ENCODE measurements at regions not wholly inside any gene's neighbourhood (a gene's known extent, or its start where the extent isn't known, plus 50 kb on each side); places are given as distances from the start of the nearest gene placed in this dataset.

DNA sequence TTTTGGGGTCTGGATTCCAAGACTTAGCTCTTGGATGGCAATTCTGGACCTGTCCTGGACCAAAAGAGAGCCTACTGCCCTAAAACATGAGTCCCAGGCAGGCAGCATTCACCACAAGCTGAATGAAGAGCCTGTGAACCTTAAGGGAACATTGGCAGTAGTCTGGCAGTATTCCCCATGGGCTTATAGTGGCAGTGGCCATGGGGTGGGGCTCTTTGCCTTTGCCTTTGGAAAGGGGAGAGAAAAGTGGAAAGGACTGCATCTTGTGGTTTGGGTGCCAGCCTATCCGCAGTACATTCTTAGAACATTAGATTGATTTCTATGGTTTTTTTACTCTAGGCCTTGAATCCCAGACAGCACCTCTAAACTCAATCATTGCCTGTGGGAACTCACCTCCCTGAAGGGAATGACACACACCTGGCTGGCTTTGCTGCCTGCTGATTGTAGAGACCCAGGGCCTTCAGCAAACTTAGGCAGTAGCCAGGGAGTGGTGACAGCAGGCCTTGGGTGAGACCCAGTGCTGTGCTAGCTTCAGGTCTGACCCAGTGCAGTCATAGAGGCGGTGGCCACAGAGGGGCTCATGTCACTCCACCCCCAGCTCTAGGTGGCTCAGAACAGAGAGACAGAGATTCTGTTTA lies 216.3 kb downstream of the CETN3 start:
- no peak for DNase-seq (ENCODE audit: low read depth)

DNA sequence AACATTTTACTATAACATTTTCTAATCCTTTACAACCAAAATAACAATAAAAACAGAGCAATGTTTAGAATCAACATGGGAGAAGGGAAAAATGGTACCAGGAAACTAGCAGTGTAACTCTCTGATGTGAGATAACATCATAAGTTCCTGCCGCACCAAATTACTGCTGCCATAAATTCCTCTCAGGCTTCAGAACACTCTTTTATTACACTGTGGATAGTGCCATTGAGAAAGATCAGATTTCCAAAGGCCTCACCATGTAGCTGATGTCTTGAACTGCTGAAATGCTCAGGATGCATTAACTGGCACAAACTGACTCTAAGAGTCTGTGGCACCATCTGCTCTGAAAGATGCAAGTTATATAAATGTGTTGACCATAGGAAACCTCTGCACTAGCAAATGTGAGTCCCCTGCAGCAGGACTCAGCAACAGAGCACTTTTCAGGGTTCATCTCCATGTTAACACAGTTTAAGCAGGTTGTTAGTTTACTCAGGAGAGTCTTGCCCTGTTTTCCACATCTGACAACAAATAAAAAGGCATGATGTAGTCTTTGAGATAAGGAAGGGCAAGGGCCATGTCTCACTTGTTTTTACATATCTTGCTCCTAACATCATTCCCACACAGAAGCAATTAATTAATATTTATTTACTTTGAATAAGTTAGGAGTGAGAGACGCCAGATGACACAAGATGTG lies 218.1 kb downstream of the CETN3 start:
- DNase-seq (ENCODE audit: low read depth), result no peak

DNA sequence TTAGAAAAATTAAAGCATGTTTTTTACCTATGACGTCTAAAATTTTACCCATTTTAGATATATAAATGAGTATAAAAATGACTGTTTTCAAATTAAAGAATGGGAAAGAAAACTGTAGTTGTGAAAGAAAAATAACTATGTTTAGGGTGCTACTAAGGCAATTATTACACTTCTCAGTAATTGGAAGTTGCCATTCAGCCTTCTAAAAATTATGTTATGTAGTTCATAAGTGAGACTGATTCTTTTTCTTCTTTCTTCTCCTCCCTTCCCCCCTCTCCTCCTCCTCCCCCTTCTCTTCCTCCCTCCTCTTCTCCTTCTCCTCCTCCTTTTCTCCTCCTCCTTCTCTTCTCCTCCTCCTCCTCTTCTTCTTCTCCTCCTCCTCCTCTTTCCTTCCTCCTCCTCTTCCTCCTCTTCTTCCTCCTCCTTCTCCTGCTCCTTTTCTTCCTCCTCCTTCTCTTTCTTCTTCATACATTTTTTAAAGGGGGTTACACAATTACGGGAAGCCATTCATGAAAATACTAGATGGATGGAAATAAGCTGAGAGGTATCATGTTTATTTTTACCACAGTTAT lies 223.6 kb downstream of the CETN3 start:
- no peak for DNase-seq (ENCODE audit: low read depth)

DNA sequence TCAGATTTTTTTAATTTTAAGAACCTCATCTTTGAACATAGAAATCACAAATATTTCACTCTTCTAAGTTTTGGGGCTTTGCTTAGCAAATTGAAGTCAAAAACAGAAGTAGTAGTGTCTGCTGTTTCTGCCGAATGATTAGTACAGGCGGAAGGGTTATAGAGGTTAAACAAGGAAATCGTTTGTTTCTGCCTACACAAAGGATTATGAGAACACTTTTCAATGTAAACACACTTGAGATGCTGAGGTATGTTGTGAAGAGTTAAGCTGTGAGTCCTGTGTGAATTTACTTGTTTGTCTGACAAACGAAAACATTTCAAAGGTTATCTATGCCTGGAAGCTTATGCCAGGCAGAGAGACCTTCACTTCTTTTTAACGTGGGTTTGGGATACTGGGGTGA lies 224.8 kb downstream of the CETN3 start:
- DNase-seq (ENCODE audit: low read depth), result no peak

DNA sequence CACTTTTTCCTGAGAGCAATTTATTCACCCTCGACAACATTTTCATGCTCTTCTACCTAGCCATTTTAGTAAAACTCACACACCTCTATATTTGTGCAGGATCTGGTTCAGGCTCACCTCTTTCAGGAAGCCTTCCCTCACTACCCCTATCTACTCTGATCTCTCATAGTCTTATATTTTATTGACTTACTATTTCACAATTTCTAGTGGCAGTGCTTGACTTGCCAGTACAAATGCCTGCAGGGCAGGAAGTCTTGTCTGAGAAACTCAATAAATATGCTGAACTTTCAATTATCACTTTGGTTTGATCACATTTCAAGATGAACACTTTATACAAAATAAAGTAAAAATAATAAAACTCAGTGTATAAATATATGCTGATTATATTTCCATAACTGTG lies 226.8 kb downstream of the CETN3 start:
- DNase-seq (ENCODE audit: low read depth), result no peak

DNA sequence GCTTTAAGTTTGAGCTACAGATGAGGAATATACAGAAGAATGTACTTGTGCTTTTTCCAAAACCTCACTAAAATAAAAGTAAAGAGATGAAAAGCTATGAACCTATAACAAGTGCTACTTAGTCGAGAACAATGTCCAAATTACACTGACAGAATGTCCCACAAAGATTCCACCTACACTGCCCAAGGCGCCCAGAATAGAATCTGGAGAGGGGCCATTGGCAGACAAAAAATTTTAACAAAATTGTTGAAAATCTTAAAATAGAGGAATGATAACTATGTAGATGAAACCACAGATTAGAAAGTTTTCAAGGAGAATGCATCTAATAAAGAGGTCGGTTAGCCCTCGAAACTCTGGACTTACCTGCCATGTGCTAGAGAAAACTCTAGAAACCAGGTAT lies 235.3 kb downstream of the CETN3 start:
- DNase-seq (ENCODE audit: low read depth), result no peak

DNA sequence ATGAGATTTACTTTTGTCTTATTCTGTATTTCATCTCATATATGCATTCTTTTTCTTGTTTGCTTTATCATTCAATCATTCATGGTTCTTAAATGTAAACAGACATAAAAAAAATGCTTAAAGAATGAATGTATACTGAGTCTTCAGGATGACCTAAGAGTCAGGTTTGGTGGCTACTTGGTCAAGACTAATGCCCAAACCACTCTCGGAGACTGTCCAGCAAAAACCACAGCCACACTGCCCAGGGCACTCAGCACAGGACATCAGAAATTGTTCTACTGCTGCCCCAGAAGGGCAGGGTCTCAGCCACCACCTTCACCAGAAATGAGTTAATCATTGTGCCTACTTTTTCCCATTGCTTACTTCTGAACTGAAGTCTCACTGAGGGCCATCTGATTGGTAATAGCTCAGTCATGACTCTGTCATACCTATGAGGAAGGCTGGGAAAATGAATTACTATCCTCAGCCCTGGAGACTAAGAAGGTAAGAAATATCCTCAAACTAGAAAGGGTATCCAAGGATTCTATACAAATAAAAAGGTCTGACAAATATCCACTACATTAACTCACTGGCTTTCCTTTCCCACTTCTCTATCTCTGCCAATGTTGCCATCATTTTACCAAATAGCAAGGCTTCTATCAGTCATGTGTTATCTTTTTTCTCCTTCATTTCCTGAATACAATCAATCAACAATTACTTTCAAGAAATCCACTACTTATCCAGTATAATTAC lies 236.1 kb downstream of the CETN3 start:
- DNase-seq (ENCODE audit: low read depth), result no peak

DNA sequence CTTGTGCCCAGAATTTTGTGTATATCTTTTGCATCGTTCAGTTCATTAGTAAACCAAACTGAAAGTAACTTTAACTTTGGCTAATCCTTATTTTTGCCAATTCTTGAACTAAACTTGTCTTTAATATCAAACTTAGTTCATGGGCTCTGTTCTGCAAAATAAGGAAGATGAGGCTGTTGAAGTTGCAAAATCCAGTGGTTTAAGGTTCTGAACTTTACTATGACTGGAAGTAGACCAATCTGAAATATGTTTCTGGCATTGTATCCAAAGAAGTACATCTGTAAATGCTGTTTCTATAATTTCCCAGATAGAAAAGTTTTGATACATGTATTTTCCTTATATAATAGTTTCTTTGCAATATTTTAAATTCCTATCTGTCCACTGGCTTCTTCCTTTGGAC lies 238.1 kb downstream of the CETN3 start:
- DNase-seq (ENCODE audit: low read depth), result no peak

DNA sequence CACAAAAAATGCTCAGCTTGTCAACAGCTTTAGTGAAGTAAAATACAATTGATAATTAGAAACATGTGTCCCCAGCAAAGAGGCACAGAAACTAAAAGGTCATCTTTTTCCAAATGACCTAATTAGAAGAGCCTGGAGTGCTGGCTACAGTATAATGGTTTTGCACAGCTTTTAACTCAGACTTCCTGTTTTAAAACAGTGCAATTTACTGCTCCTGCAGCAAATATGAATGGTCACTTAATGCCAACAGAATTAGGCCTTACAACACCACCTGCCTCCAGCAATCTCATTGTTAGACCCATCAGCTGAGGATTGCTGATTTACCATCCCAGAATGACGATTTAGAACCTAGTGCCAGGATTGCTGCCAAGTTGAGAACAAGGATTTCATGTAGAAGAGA lies 239.3 kb downstream of the CETN3 start:
- peak; percentile 30 for DNase-seq (ENCODE audit: low read depth)

DNA sequence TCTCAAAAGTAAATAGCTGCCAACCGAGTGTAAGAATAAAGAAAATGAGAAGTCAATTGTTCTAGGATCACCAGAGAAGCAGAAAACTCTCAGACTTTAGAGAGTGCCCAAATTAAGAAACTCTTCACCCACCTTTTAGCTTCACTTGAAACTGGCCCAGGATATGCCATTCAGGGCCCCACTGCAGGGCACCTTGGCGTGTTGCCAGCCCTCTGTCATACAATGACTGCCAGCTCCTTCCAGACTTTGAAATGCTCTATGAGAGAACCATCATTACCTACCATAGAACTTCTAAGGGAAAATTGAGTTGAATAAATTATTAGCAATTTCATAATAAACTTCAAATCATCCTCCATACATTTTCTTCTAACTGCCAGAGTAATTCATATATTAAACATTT lies 240.5 kb downstream of the CETN3 start:
- DNase-seq (ENCODE audit: low read depth), result no peak

DNA sequence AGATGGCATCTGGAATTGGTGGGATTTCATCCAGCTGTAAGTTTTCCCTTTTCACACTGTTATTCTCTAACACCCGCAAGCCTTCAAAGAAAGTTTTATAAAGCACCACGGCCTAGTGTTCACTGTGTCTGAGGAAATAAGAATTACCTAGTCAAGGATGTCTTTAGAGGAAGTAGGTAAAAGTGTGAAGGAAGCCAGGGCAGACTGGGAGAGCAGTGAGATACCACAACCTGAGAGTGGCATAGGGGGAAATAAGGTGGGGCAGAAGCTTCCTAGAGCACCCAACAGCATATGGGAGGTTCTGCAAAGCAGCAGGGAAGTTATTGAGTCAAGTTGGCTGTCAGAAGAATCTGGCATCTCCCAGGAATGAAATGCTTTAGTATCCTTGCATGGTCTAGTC lies 241.2 kb downstream of the CETN3 start:
- no peak for DNase-seq (ENCODE audit: low read depth)

DNA sequence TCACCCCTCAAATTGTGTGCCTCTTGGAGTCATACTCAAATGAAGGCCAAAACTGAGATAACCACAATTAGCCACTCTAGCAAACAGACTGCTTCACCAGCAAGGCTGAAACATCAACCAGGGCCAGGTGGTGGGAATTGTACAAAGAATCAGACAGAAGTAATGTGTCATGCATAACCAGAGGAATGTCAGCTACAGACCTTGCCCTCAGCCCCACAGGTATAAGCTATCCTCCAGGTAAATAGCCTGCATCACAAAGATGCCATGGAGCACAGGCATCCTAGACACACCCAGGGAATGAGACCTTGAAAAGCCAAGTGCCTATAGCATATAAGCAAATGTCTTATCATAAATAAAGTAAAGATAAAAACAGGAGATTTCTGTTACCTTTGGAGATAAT lies 242.7 kb downstream of the CETN3 start:
- no peak for DNase-seq (ENCODE audit: low read depth)

DNA sequence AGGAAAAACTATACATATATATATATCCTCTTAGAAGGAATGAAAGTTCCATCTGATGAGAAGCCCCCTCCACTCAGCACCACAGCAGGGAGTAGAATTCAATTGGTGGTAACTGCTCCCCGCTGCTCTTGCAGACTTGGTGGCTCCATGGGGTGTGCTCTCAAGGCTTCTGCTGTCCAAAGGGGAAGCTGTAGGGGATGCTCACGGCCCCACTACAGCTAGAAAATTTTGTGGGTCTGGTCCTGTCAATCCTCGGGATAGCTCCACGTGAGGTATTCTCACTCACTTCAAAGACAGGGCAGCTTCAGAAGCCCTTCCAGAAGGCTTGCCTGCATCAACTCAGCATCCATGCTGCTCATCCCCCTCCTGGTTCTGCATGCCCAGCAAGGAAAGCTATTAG lies 247.2 kb downstream of the CETN3 start:
- DNase-seq (ENCODE audit: low read depth), result no peak

DNA sequence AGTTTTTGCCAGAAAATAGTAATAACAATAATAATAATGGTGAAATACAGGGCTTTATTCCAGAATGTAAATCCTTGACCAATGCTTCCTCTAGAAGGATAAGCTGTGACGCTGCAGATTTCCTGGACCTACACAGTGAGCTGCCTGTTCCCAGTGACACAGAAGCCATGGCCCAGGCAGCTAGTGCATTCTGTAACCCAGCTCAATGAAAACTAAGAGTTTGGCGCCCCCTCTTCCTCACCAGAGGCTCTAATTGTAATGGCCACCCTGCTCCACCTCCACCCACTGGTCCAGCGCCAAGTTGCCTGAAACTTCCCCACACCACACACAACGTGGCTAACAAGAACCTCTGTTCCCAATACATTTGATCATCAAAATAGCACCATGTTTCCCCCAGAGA lies 248.1 kb downstream of the CETN3 start:
- DNase-seq (ENCODE audit: low read depth), result no peak

DNA sequence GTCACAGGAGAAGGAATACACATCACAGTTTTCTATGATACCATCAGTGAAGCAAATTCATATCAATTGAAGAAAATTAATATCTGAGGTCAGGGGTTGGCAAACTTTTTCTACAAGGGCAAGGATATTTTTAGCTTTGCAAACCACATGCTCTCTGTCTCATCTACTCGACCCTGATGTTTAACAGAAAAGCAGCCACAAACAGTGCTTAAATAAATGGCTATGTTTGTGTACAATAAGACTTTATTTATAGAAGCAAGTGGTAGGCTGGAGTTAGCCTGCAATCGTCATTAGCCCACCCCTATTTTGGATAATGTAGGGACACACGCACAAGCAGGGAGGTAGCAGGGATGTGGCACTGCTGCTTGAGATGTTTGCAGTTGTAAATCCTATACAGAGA lies 251.4 kb downstream of the CETN3 start:
- DNase-seq (ENCODE audit: low read depth), result no peak

DNA sequence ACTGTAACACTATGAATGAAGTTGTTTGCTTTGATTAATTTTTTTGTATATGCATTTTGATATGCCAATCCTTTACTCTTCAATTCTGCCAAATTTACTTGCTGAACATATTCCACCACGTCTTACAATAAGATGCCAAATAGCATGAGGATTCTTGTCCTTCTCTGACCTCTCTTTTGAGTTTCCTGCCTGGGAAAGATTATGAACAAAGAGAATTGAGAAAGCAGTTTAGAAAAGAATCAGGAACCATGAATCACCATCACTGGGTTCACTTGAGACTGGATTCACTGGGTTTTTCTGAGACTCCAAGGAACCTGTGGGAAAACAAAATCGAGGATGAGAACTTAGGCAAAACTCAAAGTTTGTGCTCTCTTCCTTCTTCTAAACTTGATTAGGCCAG lies 256.5 kb downstream of the CETN3 start:
- DNase-seq (ENCODE audit: low read depth), result no peak

DNA sequence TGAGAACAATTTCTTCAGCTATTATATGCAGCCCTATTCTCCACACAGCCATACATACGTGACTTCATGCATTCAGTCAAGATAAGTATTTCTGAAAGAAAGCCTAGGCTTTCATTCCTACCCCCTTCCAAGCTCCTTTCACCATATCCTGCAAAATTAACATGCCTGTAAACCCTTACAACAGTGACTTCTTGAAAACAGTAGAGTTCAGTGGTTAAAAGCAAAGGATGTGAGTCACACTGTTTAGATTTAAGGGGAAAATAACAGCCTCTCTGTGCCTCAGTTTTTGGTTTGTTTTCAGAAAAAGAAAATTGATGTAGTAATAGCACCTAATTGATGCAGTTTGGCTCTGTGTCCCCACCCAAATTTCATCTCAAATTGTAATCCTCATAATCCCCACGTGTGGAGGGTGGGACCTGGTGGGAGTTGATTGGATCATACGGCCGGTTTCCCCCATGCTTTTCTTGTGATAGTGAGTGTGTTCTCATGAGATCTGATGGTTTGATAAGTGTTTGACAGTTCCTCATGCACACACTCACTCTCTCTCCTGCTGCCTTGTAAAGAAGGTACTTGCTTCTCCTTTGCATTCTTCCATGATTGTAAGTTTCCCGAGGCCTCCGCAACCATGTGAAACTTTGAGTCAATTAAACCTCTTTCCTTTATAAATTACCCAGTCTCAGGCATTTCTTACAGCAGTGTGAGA lies 264.8 kb downstream of the CETN3 start:
- DNase-seq (ENCODE audit: low read depth), result no peak

DNA sequence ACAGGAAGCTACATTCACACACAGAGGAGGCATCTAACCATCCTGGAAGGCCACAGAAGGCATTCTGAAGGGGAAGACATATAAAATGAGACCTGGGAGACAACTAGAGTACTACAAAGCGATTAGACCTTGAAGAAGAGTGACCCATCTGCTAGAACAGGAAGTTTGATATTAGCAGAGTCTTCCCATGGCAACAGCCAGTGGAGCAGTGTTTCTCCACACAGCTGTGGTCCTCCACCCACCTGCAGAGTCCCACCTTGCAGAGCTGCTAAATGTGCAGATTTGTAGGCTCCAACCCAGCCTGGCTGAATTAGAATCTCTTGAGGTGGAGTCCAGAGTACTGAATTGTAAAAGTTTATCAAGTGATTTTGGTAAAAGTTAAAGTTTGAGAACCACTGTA lies 267.0 kb downstream of the CETN3 start:
- DNase-seq (ENCODE audit: low read depth), result no peak

DNA sequence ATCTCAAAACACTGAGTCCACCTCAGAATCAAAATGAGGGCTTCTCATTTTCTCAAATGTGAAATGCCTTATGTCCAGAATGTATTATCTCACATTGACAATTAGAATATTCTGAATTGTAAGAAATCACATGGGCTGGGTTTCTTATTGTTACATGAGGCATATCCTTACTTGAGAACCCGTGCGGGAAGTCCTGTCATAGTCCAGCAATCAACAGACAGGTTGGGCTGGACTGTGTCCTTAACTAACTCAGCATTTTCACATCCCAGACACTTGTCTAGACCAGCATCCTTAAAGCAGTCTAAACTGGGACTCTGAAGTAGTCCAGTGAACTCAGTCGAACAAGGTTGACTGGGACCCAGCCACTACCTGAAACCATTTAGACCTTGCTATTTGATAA lies 267.6 kb downstream of the CETN3 start:
- DNase-seq (ENCODE audit: low read depth), result no peak

DNA sequence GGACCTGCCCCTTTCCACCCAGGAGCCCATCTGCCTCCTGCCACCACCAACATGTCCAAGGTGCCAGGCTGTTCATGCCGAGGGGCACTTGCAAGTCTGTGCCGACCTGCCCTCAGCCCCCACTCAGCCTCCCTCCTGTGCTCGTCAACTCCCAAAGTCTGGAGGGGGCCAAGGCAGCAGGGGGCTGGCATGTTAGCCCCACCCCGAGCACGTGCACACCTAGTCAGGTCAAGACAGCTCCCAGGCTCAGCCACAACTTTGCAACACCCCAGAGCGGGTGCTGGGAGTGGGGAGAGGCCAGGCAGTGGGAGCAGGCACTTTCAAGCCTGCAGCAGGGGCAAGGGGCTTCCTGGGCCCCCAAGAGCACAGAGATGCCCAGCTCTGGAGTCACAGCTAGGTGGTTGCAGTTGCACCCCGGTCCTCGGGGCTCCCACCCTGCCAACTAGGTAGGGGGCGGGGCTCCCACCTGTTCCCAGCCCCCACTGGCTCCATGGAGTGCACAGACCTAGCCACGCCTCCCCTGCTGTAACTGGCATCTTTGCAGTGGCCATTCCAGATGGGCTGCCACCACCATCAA lies 272.5 kb downstream of the CETN3 start:
- no peak for DNase-seq (ENCODE audit: low read depth)

DNA sequence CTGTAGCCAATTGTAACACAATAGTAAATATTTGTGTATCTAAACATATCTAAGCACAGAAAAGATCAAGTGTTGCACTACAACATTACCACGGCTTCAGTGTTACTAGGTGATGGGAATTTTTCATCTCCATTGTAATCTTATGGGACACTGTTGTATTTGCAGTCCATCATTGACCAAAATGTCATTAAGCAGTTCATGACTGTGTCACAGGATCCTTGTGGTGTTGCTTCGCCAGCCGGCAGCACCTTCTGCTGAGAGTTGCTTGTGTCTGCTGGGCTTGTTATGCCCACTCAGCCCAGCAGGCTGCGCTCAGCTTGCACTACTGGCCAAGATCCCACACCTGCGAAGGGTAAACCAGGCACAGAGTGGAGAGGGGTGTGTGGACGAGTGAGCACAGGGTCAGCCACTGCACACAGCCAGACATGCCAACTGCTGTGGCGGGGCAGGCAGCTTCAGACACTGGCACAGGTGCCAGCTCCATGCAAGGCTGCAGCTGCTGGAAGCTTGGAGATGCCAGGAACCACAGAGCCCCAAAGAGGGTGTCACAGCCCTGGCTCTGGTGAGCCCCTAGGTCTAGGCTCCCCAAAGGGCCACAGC lies 273.7 kb downstream of the CETN3 start:
- DNase-seq (ENCODE audit: low read depth), result no peak

DNA sequence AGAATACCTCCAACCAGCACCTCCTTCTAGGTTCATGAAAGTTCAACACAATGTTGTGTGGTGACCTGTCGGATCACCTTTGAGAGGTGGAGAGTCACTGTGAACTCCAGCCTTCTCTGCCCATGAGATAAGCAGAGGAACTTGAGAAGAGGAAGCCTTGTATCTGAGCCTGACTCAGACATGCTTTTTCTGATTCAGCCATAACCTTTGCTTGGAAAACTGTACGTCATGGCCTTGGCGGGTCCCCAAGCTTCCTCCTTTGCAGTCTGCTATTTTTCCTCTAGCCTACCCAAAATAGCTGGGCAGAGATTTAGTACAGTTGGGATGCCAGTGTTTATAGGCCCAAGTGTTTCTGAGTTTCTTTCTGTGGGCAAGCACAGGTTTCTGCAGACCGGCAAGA lies 274.7 kb downstream of the CETN3 start:
- no peak for DNase-seq (ENCODE audit: low read depth)

Data from fibroblast of gingiva (primary cell).